Spleen (tissue), 11 donors: ENCODE measurements at regions not wholly inside any gene's neighbourhood (a gene's known extent, or its start where the extent isn't known, plus 50 kb on each side); places are given as distances from the start of the nearest gene placed in this dataset.

Experiments
- DNase-seq: peaks from one replicate; pipeline ENCODE4 v3.0.0-alpha.2; 2020
- H3K27ac ChIP-seq, 8 donors: fragments of 200-600 bp; sonication (generic) in 7 of 8; 1 replicate in 4 of 8; 2 replicates in 4 of 8; pipeline versions ENCODE4 v1.5.0 to v1.8.0; 2016 to 2021; ENCODE audit warnings: inconsistent platforms in 4 of 8, mild to moderate bottlenecking in 4 of 8, moderate library complexity in 1 of 8
- H3K27me3 ChIP-seq, 7 donors: fragments of 200-600 bp; sonication (generic) in 6 of 7; replicated peaks in 1 of 7; 1 replicate in 4 of 7; 2 replicates in 3 of 7; pipeline versions ENCODE4 v1.5.0 to v1.8.0; 2016 to 2021; ENCODE audit warnings: inconsistent platforms in 3 of 7, mild to moderate bottlenecking in 1 of 7
- H3K36me3 ChIP-seq, 6 donors: fragments of 200-600 bp; sonication (generic) in 5 of 6; 1 replicate in 4 of 6; 2 replicates in 2 of 6; pipeline versions ENCODE4 v1.5.0 to v1.8.0; 2016 to 2021; ENCODE audit warnings: inconsistent platforms in 2 of 6
- H3K4me1 ChIP-seq, 6 donors: fragments of 200-600 bp; sonication (generic) in 5 of 6; 1 replicate in 3 of 6; 2 replicates in 3 of 6; pipeline versions ENCODE4 v1.5.0 to v1.8.0; 2016 to 2021; ENCODE audit warnings: inconsistent platforms in 3 of 6
- H3K4me3 ChIP-seq, 8 donors: fragments of 200-600 bp; sonication (generic) in 7 of 8; 1 replicate in 4 of 8; 2 replicates in 4 of 8; pipeline versions ENCODE4 v1.5.0 to v1.8.0; 2016 to 2021; ENCODE audit warnings: inconsistent platforms in 4 of 8, mild to moderate bottlenecking in 4 of 8, moderate library complexity in 2 of 8
- H3K9me3 ChIP-seq, 8 donors: fragments of 200-600 bp; sonication (generic) in 7 of 8; 1 replicate in 4 of 8; 2 replicates in 4 of 8; pipeline versions ENCODE4 v1.5.0 to v1.8.0; 2016 to 2021; ENCODE audit warnings: inconsistent platforms in 4 of 8
- POLR2A ChIP-seq, 3 donors: fragments of 450-650 bp; IDR thresholded peaks; one replicate each; pipeline ENCODE4 v1.5.1; 2017; ENCODE audit warnings: antibody characterized with exemption in 3 of 3, mild to moderate bottlenecking in 1 of 3
- POLR2AphosphoS5 ChIP-seq, 3 donors: sonication (generic); formaldehyde crosslinking; IDR thresholded peaks; one replicate each; pipeline ENCODE4 v1.5.1; 2017; ENCODE audit warnings: antibody characterized with exemption in 3 of 3
- WGBS, 5 donors: extraction: QIAGEN DNeasy Blood & Tissue Kit in 3 of 5; methylation state at CpG; one replicate each; pipeline versions ENCODE4 v1.1.5 to v1.1.7; 2013 to 2018; 5-methylcytosine and 5-hydroxymethylcytosine counted together
- intact Hi-C: fragments of 100-400 bp; cut with DNase I; formaldehyde crosslinking; loops from one replicate; pipeline ENCODE4 v1.15.0; 2023; ENCODE audit warnings: low total_unique reads
- TF ChIP-seq, protein P1 (sequence below), 11 experiments: fragments of 200-600 bp in 7 of 11; fragments of 450-650 bp in 4 of 11; sonication (generic) in 4 of 11; IDR thresholded peaks in 8 of 11; conservative IDR thresholded peaks in 3 of 11; 1 replicate in 7 of 11; 2 replicates in 4 of 11; pipeline versions ENCODE4 v1.4.0 to v1.8.0; 2016 to 2021; ENCODE audit warnings: antibody characterized with exemption in 11 of 11, inconsistent platforms in 4 of 11, mild to moderate bottlenecking in 1 of 11
- donor health status: healthy with polysubstance abuse.
- donor health status: DM: no; HTN: no; CAD: no; lungs with moderate emphysema.
- donor health status: DM: no; HTN: no; CAD: no.
- donor health status: Bipolar disorder and iron deficiency.
- donor health status: healthy.
- donor health status: DM: no; HTN: no; CAD: no.
- donor health status: DM: yes; HTN: yes; CAD: no.

DNA sequence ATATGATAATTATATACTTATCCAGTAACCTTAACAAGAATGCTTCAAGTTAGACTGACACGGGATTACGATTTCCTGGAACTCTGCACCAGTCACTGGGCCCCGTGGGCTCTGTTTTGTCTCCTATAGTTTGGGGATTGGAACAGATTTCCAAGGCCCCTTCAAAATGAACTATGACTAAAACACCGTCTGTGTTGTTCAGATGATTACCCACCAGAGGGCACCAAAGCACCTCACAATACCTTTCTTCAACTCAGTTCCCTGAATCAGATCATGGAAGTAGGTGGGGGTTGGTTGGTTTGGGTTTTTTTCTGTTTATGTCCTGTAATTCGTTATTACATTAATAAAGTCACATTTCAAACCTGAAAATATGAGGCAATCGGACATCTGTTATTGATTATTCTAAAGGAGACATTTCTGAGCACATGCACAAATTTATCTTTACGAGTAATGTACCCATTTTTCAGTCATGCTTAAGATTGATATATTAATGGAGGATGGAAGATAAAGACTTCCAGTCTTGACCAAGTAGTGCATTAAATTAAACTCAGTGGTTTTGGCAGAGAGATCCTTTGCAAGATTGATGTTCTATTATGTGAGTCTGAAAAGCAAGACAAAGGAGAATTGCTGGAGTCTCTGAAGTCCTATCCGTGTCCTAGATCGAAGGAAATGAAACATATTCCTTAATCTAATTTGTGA lies 112.0 kb upstream of the COL21A1 start:
- WGBS, 5 donors = 31 to 36% (median 33%) methylated on average over 9 of the region's 9 CpGs
- Histone ChIP-seq H3K27ac (no peak overlapping the region), H3K36me3 (no peaks in the 10 kb centered on the region), H3K9me3 (no peaks in the 10 kb centered on the region), H3K4me3 (no peak overlapping the region), H3K4me1 (no peaks in the 10 kb centered on the region), H3K27me3 (no peaks in the 10 kb centered on the region)
- TF ChIP-seq POLR2A (IDR thresholded peaks at IDR 0.05) = no peak
- TF ChIP-seq, protein P1, sequence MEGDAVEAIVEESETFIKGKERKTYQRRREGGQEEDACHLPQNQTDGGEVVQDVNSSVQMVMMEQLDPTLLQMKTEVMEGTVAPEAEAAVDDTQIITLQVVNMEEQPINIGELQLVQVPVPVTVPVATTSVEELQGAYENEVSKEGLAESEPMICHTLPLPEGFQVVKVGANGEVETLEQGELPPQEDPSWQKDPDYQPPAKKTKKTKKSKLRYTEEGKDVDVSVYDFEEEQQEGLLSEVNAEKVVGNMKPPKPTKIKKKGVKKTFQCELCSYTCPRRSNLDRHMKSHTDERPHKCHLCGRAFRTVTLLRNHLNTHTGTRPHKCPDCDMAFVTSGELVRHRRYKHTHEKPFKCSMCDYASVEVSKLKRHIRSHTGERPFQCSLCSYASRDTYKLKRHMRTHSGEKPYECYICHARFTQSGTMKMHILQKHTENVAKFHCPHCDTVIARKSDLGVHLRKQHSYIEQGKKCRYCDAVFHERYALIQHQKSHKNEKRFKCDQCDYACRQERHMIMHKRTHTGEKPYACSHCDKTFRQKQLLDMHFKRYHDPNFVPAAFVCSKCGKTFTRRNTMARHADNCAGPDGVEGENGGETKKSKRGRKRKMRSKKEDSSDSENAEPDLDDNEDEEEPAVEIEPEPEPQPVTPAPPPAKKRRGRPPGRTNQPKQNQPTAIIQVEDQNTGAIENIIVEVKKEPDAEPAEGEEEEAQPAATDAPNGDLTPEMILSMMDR (IDR thresholded peaks at IDR 0.05 in 8 of 11, conservative IDR thresholded peaks at IDR 0.05 in 3 of 11) = peak; percentile 49 to 91 (median 75)
- TF ChIP-seq POLR2AphosphoS5 (IDR thresholded peaks at IDR 0.05) = no peak
- no peak for DNase-seq
- intact Hi-C loops = loop anchor here (5.0 kb wide), 1 partner anchor 233 kb away; no protein-coding TSS in a partner anchor

- TF ChIP-seq, protein P1 (IDR thresholded peaks at IDR 0.05 in 8 of 11, conservative IDR thresholded peaks at IDR 0.05 in 3 of 11) = no peak
- no peak for TF ChIP-seq POLR2AphosphoS5 (IDR thresholded peaks at IDR 0.05)
- TF ChIP-seq POLR2A (IDR thresholded peaks at IDR 0.05) = no peak
- 63 to 82% (median 67%) methylated on average over 6 of the region's 6 CpGs for WGBS, 5 donors
- H3K27ac ChIP-seq = no peak overlapping the region
- DNase-seq = no peak
- no peak overlapping the region for H3K4me3 ChIP-seq
- no peaks in the 10 kb centered on the region for H3K27me3 ChIP-seq
- intact Hi-C loops = loop anchor here (5.0 kb wide), 1 partner anchor 235 kb away; no protein-coding TSS in a partner anchor
- H3K36me3 ChIP-seq = no peaks in the 10 kb centered on the region
- H3K9me3 ChIP-seq = peaks cover 0 to 11% (median 5%) of the 10 kb centered on the region in 8 donors
- no peaks in the 10 kb centered on the region for H3K4me1 ChIP-seq
Measured at GRCh38 chr6:56357616-56358373, 110.4 kb upstream of the COL21A1 start.

- H3K27ac ChIP-seq = no peak overlapping the region
- TF ChIP-seq POLR2AphosphoS5 (IDR thresholded peaks at IDR 0.05) = no peak
- TF ChIP-seq, protein P1 (IDR thresholded peaks at IDR 0.05 in 8 of 11, conservative IDR thresholded peaks at IDR 0.05 in 3 of 11) = no peak
- TF ChIP-seq POLR2A (IDR thresholded peaks at IDR 0.05) = no peak
- no peak for DNase-seq
- intact Hi-C loops = loop anchor here (5.0 kb wide), 1 partner anchor 236 kb away; no protein-coding TSS in a partner anchor
- H3K9me3 ChIP-seq = peaks cover 0 to 11% (median 5%) of the 10 kb centered on the region in 8 donors
- no peaks in the 10 kb centered on the region for H3K36me3 ChIP-seq
- 28 to 75% (median 63%) methylated on average over 2 of the region's 2 CpGs for WGBS, 5 donors
- no peak overlapping the region for H3K4me3 ChIP-seq
- no peaks in the 10 kb centered on the region for H3K27me3 ChIP-seq
- no peaks in the 10 kb centered on the region for H3K4me1 ChIP-seq
Measured at GRCh38 chr6:56356426-56356825, 109.0 kb upstream of the COL21A1 start.

GRCh38 chr6:56353860-56354259 lies 106.5 kb upstream of the COL21A1 start:
- Histone ChIP-seq H3K27ac (no peak overlapping the region), H3K36me3 (no peaks in the 10 kb centered on the region), H3K4me3 (no peak overlapping the region), H3K27me3 (no peaks in the 10 kb centered on the region), H3K9me3 (peaks cover 0 to 11% (median 5%) of the 10 kb centered on the region in 8 donors), H3K4me1 (no peaks in the 10 kb centered on the region)
- no peak for TF ChIP-seq POLR2A (IDR thresholded peaks at IDR 0.05)
- TF ChIP-seq, protein P1 (IDR thresholded peaks at IDR 0.05 in 8 of 11, conservative IDR thresholded peaks at IDR 0.05 in 3 of 11) = no peak
- TF ChIP-seq POLR2AphosphoS5 (IDR thresholded peaks at IDR 0.05) = no peak
- DNase-seq = no peak
- intact Hi-C loops = no loop called here
